Epithelial cell of proximal tubule (primary cell): ENCODE measurements at regions not wholly inside any gene's neighbourhood (a gene's known extent, or its start where the extent isn't known, plus 50 kb on each side); places are given as distances from the start of the nearest gene placed in this dataset.
"Not testable (repeated sequence)": the region's sequence is repeated elsewhere in the genome, so short reads cannot be mapped to it uniquely, and the experiment has no call there.

Experiments used
- DNase-seq: peaks from one replicate; pipeline ENCODE4 v3.0.0-alpha.2; 2011; ENCODE audit warnings: low read depth
- H3K4me3 ChIP-seq: 2 replicates; pipeline ENCODE4 v1.5.1; 2011; ENCODE audit warnings: low read depth, mild to moderate bottlenecking, low read length
- CTCF ChIP-seq: conservative IDR thresholded peaks from 2 replicates; pipeline ENCODE4 v1.5.1; 2012; ENCODE audit warnings: low read depth, mild to moderate bottlenecking, low read length

GRCh38 chr1:95534985-95535384, 301.0 kb downstream of the RWDD3 start:
- no peak for DNase-seq
- H3K4me3 ChIP-seq: no peak overlapping the region
- no peak for TF ChIP-seq CTCF

GRCh38 chr1:95535614-95536013, 301.6 kb downstream of the RWDD3 start:
- H3K4me3 ChIP-seq: no peak overlapping the region
- no peak for TF ChIP-seq CTCF
- no peak for DNase-seq

- DNase-seq: no peak
- TF ChIP-seq CTCF: no peak
- H3K4me3 ChIP-seq: no peak overlapping the region
Observed at GRCh38 chr1:95536501-95536900, 302.5 kb downstream of the RWDD3 start.

- no peak for TF ChIP-seq CTCF
- no peak for DNase-seq
- H3K4me3 ChIP-seq: no peak overlapping the region
Observed at GRCh38 chr1:95537176-95537575, 303.2 kb downstream of the RWDD3 start.

GRCh38 chr1:95538242-95538641, 304.2 kb downstream of the RWDD3 start:
- DNase-seq, H3K4me3 ChIP-seq: not testable (repeated sequence)

- H3K4me3 ChIP-seq: no peak overlapping the region
- DNase-seq: no peak
- no peak for TF ChIP-seq CTCF
Observed at GRCh38 chr1:95542936-95543335, 308.9 kb downstream of the RWDD3 start.

GRCh38 chr1:95547005-95547404, 313.0 kb downstream of the RWDD3 start:
- H3K4me3 ChIP-seq: no peak overlapping the region
- no peak for DNase-seq
- no peak for TF ChIP-seq CTCF

- H3K4me3 ChIP-seq: no peak overlapping the region
- no peak for TF ChIP-seq CTCF
- DNase-seq: no peak
Observed at GRCh38 chr1:95548211-95548610, 314.2 kb downstream of the RWDD3 start.
